Lower lobe of right lung (tissue), 2 donors: ENCODE measurements at regions not wholly inside any gene's neighbourhood (a gene's known extent, or its start where the extent isn't known, plus 50 kb on each side); places are given as distances from the start of the nearest gene placed in this dataset.
"Not testable (repeated sequence)": the region's sequence is repeated elsewhere in the genome, so short reads cannot be mapped to it uniquely, and the experiment has no call there.

Experiments
- ATAC-seq, 2 donors: fragments of 200-7000 bp; cut with Tn5 transposase; one replicate each; pipeline ENCODE4 v1.9.1; 2020 to 2022; ENCODE audit warnings: mild to moderate bottlenecking in 2 of 2, moderate library complexity in 2 of 2
- DNase-seq: peaks from one replicate; pipeline ENCODE4 v3.0.0-alpha.2; 2020
- H3K27ac ChIP-seq: fragments of 200-600 bp; one replicate; pipeline ENCODE4 v1.8.0; 2022
- H3K27me3 ChIP-seq: fragments of 200-600 bp; one replicate; pipeline ENCODE4 v1.8.0; 2022; ENCODE audit warnings: low read depth
- H3K36me3 ChIP-seq: fragments of 200-600 bp; one replicate; pipeline ENCODE4 v1.8.0; 2022; ENCODE audit warnings: mild to moderate bottlenecking
- H3K4me1 ChIP-seq: fragments of 200-600 bp; one replicate; pipeline ENCODE4 v1.8.0; 2022
- H3K4me3 ChIP-seq: fragments of 200-600 bp; one replicate; pipeline ENCODE4 v1.8.0; 2022; ENCODE audit warnings: mild to moderate bottlenecking
- H3K9me3 ChIP-seq: fragments of 200-600 bp; one replicate; pipeline ENCODE4 v1.8.0; 2022
- intact Hi-C: fragments of 100-400 bp; cut with DNase I; formaldehyde crosslinking; loops from one replicate; pipeline ENCODE4 v1.11.0; 2022
- TF ChIP-seq, protein P1 (sequence below): fragments of 200-600 bp; IDR thresholded peaks from one replicate; pipeline ENCODE4 v1.8.0; 2022; ENCODE audit warnings: antibody characterized with exemption, mild to moderate bottlenecking
- donor health status: DM: no; HTN: yes; CAD: no; lungs with severe emphysema.

DNA sequence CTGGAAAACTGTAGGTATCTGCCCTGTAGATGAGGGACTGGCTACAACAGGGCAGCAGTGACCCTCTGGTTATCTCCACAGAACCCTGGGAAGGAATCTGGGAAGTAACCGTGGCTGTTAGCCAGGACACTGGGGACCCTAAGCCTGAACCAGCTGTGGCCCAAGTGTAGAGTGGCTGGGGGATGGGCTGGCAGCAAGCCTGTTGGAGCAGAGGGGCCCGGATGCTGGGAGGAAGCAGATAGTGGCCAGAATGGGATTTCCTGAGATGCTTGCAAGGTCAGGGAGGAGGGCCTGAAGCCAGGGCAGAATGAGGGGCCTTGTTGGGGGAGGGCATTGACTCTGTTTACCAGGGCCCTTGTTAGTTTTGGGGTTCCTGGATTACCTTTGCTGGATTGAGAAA, 161.0 kb upstream of the EOLA2 start:
- intact Hi-C loops = no loop called here
- no peak overlapping the region for H3K4me3 ChIP-seq
- no peaks in the 10 kb centered on the region for H3K27me3 ChIP-seq
- H3K27ac ChIP-seq = no peak overlapping the region
- no peaks in the 10 kb centered on the region for H3K36me3 ChIP-seq
- no peak for ATAC-seq
- no peaks in the 10 kb centered on the region for H3K4me1 ChIP-seq
- H3K9me3 ChIP-seq = no peaks in the 10 kb centered on the region
- TF ChIP-seq, protein P1, sequence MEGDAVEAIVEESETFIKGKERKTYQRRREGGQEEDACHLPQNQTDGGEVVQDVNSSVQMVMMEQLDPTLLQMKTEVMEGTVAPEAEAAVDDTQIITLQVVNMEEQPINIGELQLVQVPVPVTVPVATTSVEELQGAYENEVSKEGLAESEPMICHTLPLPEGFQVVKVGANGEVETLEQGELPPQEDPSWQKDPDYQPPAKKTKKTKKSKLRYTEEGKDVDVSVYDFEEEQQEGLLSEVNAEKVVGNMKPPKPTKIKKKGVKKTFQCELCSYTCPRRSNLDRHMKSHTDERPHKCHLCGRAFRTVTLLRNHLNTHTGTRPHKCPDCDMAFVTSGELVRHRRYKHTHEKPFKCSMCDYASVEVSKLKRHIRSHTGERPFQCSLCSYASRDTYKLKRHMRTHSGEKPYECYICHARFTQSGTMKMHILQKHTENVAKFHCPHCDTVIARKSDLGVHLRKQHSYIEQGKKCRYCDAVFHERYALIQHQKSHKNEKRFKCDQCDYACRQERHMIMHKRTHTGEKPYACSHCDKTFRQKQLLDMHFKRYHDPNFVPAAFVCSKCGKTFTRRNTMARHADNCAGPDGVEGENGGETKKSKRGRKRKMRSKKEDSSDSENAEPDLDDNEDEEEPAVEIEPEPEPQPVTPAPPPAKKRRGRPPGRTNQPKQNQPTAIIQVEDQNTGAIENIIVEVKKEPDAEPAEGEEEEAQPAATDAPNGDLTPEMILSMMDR = no peak
- no peak for DNase-seq

DNA sequence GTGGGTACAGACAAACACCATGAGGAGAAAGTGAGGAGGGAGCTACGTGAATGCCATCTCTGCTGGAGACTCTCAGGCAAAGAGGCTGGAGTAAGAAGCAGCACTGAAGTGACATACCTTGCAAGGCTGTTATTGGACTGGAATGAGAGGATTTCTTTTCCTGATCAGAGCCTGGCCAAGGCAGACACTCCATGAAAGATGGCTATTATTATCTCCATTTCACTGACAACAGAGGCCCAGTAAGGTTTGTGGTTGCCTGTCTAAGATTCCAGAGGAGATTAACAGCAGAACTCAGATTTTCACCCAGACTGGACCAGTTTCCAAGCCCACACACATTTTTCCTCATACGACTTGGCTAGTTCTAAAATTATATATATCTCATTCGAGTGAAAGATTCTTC, 162.0 kb upstream of the EOLA2 start:
- no peak overlapping the region for H3K4me3 ChIP-seq
- no peaks in the 10 kb centered on the region for H3K36me3 ChIP-seq
- ATAC-seq = no peak
- H3K27ac ChIP-seq = no peak overlapping the region
- intact Hi-C loops = no loop called here
- no peaks in the 10 kb centered on the region for H3K9me3 ChIP-seq
- DNase-seq = no peak
- no peaks in the 10 kb centered on the region for H3K27me3 ChIP-seq
- H3K4me1 ChIP-seq = no peaks in the 10 kb centered on the region
- TF ChIP-seq, protein P1 = no peak

DNA sequence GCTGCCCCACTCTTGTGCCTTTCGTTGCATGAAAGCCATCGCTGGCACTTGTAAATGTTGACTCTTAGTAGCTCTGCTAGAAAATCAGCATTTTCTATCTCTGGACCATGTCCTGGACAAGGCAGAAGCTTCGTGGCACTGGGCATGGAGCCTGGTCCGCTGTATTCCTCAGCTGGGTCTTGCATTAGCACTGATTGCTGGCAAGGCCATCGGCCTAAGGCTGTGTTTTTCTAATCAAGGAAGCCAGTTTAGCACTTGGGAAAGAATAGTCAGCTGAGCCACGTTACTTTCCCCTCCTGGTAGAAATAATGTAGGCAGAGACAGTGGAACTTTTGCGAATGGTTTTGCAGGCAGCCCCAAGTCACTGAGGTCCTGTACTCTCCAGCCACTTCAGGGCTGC, 180.2 kb upstream of the EOLA2 start:
- Histone ChIP-seq H3K4me3 (no peak overlapping the region), H3K4me1 (no peaks in the 10 kb centered on the region), H3K36me3 (no peaks in the 10 kb centered on the region), H3K27ac (no peak overlapping the region), H3K9me3 (no peaks in the 10 kb centered on the region), H3K27me3 (no peaks in the 10 kb centered on the region)
- ATAC-seq = no peak
- DNase-seq = no peak
- intact Hi-C loops = no loop called here
- TF ChIP-seq, protein P1 = no peak

DNA sequence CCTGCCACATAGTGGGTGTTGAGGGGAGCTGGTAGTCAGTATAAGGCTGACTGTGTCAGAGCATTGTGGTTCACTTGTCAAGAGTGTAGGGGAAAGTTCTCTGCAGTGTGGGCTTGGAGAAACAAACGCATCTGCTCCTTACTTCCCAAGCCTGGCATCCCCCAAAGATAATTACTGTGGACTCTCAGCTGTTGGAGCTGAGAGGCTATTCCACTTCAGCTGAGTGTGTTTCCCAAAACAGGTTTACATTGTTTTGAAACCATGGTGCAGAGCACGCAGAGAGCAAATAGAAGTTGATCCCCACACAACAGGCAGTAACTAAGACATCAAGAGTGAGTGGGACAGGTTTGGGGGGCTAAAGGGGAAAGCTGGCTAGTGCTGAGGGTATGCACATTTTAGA, 181.0 kb upstream of the EOLA2 start:
- DNase-seq = no peak
- intact Hi-C loops = no loop called here
- ATAC-seq = no peak
- no peaks in the 10 kb centered on the region for H3K36me3 ChIP-seq
- no peak overlapping the region for H3K27ac ChIP-seq
- no peaks in the 10 kb centered on the region for H3K27me3 ChIP-seq
- no peaks in the 10 kb centered on the region for H3K9me3 ChIP-seq
- TF ChIP-seq, protein P1 = no peak
- no peak overlapping the region for H3K4me3 ChIP-seq
- no peaks in the 10 kb centered on the region for H3K4me1 ChIP-seq

DNA sequence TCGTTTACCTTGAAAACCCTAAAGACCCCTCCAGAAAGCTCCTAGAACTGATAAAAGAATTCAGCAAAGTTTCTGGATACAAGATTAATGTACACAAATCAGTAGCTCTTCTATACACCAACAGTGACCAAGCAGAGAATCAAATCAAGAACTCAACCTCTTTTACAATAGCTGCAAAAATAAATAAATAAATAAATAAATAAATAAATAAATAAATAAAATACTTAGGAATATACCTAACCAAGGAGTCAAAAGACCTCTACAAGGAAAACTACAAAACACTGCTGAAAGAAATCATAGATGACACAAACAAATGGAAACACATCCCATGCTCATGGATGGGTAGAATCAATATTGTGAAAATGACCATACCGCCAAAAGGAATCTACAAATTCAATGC, 186.8 kb upstream of the EOLA2 start:
- H3K27me3 ChIP-seq, H3K4me3 ChIP-seq, H3K36me3 ChIP-seq, intact Hi-C loops, H3K4me1 ChIP-seq, H3K9me3 ChIP-seq, DNase-seq, H3K27ac ChIP-seq, ATAC-seq: not testable (repeated sequence)

DNA sequence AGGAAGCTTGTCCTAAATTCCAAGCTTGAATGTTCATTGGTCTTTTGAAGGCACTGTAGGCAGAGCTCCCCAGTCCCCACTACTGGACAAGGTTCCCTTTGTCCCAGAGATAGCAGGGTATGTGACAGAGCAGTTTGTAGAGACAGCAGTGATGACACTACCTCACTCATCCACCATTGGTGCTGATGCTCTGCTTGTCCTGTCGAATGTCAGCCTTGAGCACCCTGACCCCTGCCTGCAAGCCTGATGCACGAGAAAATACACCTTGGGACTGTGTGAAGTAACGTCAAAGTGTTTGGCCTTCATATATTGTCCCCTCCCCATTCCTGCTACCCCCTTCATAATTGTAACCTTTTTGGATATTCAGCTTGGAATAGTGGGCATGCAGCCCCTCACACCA, 188.9 kb upstream of the EOLA2 start:
- no peaks in the 10 kb centered on the region for H3K9me3 ChIP-seq

More for the DNA sequence above, 188.9 kb upstream of the EOLA2 start:
- Histone ChIP-seq H3K36me3 (no peaks in the 10 kb centered on the region), H3K27me3 (no peaks in the 10 kb centered on the region), H3K4me3 (no peak overlapping the region), H3K27ac (no peak overlapping the region), H3K4me1 (no peaks in the 10 kb centered on the region)
- intact Hi-C loops = no loop called here
- TF ChIP-seq, protein P1 = no peak
- ATAC-seq (no peak), DNase-seq (no peak)
